Liver (tissue), 8 donors: ENCODE measurements at regions not wholly inside any gene's neighbourhood (a gene's known extent, or its start where the extent isn't known, plus 50 kb on each side); places are given as distances from the start of the nearest gene placed in this dataset.

Source experiments
- DNase-seq: peaks from one replicate; pipeline ENCODE4 v3.0.0-alpha.2; 2017; ENCODE audit warnings: low spot score
- H3K27ac ChIP-seq, 2 donors: one replicate each; pipeline ENCODE4 v1.7.0; 2013; ENCODE audit warnings: inconsistent platforms in 2 of 2, low read length in 2 of 2, control low read depth in 1 of 2, low read depth in 1 of 2, mild to moderate bottlenecking in 1 of 2
- H3K27me3 ChIP-seq, 4 donors: one replicate each; pipeline versions ENCODE4 v1.6.1 to v1.7.0; 2013; ENCODE audit warnings: low read length in 3 of 4, inconsistent platforms in 1 of 4, mild to moderate bottlenecking in 1 of 4, moderate library complexity in 1 of 4; ENCODE audit not compliant: control insufficient read depth in 4 of 4, insufficient read depth in 4 of 4
- H3K36me3 ChIP-seq, 4 donors: one replicate each; pipeline versions ENCODE4 v1.6.1 to v1.7.0; 2013; ENCODE audit warnings: low read length in 3 of 4, mild to moderate bottlenecking in 3 of 4, low read depth in 1 of 4, moderate library complexity in 1 of 4; ENCODE audit not compliant: control insufficient read depth in 4 of 4, insufficient read depth in 3 of 4
- H3K4me1 ChIP-seq, 4 donors: one replicate each; pipeline versions ENCODE4 v1.6.1 to v1.7.0; 2013; ENCODE audit warnings: low read length in 3 of 4, mild to moderate bottlenecking in 3 of 4, moderate library complexity in 1 of 4; ENCODE audit not compliant: control insufficient read depth in 4 of 4, insufficient read depth in 4 of 4
- H3K4me3 ChIP-seq, 3 donors: one replicate each; pipeline versions ENCODE4 v1.6.1 to v1.7.0; 2013; ENCODE audit warnings: low read length in 3 of 3, control low read depth in 1 of 3, low read depth in 1 of 3, mild to moderate bottlenecking in 1 of 3
- H3K9ac ChIP-seq, 2 donors: one replicate each; pipeline ENCODE4 v1.7.0; 2013; ENCODE audit warnings: low read length in 2 of 2, mild to moderate bottlenecking in 2 of 2, moderate library complexity in 2 of 2, control low read depth in 1 of 2, low read depth in 1 of 2
- H3K9me3 ChIP-seq, 4 donors: one replicate each; pipeline versions ENCODE4 v1.6.1 to v1.7.0; 2013; ENCODE audit warnings: low read length in 3 of 4; ENCODE audit not compliant: control insufficient read depth in 4 of 4
- CTCF ChIP-seq: fragments of 150-350 bp; IDR thresholded peaks from 2 replicates; pipeline ENCODE4 v1.5.1; 2017; ENCODE audit warnings: improper control_type of control experiment, low read depth, low read length; ENCODE audit not compliant: missing input control
- FOXA1 ChIP-seq: IDR thresholded peaks from 2 replicates; pipeline ENCODE4 v1.6.1; 2016; ENCODE audit warnings: antibody characterized with exemption
- FOXA2 ChIP-seq: IDR thresholded peaks from 2 replicates; pipeline ENCODE4 v1.6.1; 2016; ENCODE audit warnings: antibody characterized with exemption
- GABPA ChIP-seq, 2 donors: IDR thresholded peaks in 1 of 2; conservative IDR thresholded peaks in 1 of 2; 2 replicates each; pipeline ENCODE4 v1.6.1; 2016; ENCODE audit warnings: antibody characterized with exemption in 2 of 2, mild to moderate bottlenecking in 1 of 2, moderate library complexity in 1 of 2
- HNF4A ChIP-seq, 2 donors: conservative IDR thresholded peaks; 2 replicates each; pipeline ENCODE4 v1.6.1; 2016; ENCODE audit warnings: antibody characterized with exemption in 2 of 2, mild to moderate bottlenecking in 2 of 2
- HNF4G ChIP-seq: IDR thresholded peaks from 2 replicates; pipeline ENCODE4 v1.6.1; 2016; ENCODE audit warnings: antibody characterized with exemption
- JUND ChIP-seq, 2 donors: IDR thresholded peaks; 2 replicates each; pipeline ENCODE4 v1.6.1; 2016; ENCODE audit warnings: antibody characterized with exemption in 2 of 2
- NR2F2 ChIP-seq: IDR thresholded peaks from 2 replicates; pipeline ENCODE4 v1.6.1; 2016; ENCODE audit warnings: antibody characterized with exemption
- RAD21 ChIP-seq, 2 donors: IDR thresholded peaks; 2 replicates each; pipeline ENCODE4 v1.6.1; 2016; ENCODE audit warnings: antibody characterized with exemption in 2 of 2, mild to moderate bottlenecking in 2 of 2
- RXRA ChIP-seq, 2 donors: IDR thresholded peaks; 2 replicates each; pipeline ENCODE4 v1.6.1; 2017 to 2018; ENCODE audit warnings: antibody characterized with exemption in 2 of 2, mild to moderate bottlenecking in 1 of 2
- SP1 ChIP-seq: IDR thresholded peaks from 2 replicates; pipeline ENCODE4 v1.6.1; 2018; ENCODE audit warnings: antibody characterized with exemption, mild to moderate bottlenecking
- TAF1 ChIP-seq: conservative IDR thresholded peaks from 2 replicates; pipeline ENCODE4 v1.6.1; 2016; ENCODE audit warnings: antibody characterized with exemption, mild to moderate bottlenecking
- YY1 ChIP-seq: IDR thresholded peaks from 2 replicates; pipeline ENCODE4 v1.6.1; 2016; ENCODE audit warnings: antibody characterized with exemption, mild to moderate bottlenecking
- WGBS: extraction: QIAGEN DNeasy Blood & Tissue Kit; methylation state at CpG from one replicate; pipeline ENCODE4 v1.1.7; 2013; 5-methylcytosine and 5-hydroxymethylcytosine counted together
- TF ChIP-seq, protein P1 (sequence below): IDR thresholded peaks from 2 replicates; pipeline ENCODE4 v1.6.1; 2016; ENCODE audit warnings: antibody characterized with exemption
- TF ChIP-seq, protein P2 (sequence below): IDR thresholded peaks from 2 replicates; pipeline ENCODE4 v1.6.1; 2016; ENCODE audit warnings: antibody characterized with exemption
- TF ChIP-seq, protein P3 (sequence below): IDR thresholded peaks from 2 replicates; pipeline ENCODE4 v1.6.1; 2016; ENCODE audit warnings: antibody characterized with exemption, mild to moderate bottlenecking
- donor health status: healthy.
- donor health status: healthy.
- donor health status: healthy.
- donor health status: healthy.
- donor health status: healthy.

GRCh38 chr5:26427281-26427680 is 611.1 kb downstream of the CDH9 start:
- no peak for DNase-seq
- no peaks in the 10 kb centered on the region for H3K36me3 ChIP-seq
- no peaks in the 10 kb centered on the region for H3K4me1 ChIP-seq
- WGBS = 79% methylated on average over 2 of the region's 2 CpGs
- no peak overlapping the region for H3K4me3 ChIP-seq
- H3K27ac ChIP-seq = no peak overlapping the region
- H3K9me3 ChIP-seq = no peaks in the 10 kb centered on the region
- no peaks in the 10 kb centered on the region for H3K27me3 ChIP-seq
- no peak overlapping the region for H3K9ac ChIP-seq
- TF ChIP-seq HNF4G = no peak
- no peak for TF ChIP-seq TAF1
- TF ChIP-seq NR2F2 = no peak
- no peak for TF ChIP-seq RAD21 (IDR thresholded peaks at IDR 0.05)
- TF ChIP-seq, protein P1, sequence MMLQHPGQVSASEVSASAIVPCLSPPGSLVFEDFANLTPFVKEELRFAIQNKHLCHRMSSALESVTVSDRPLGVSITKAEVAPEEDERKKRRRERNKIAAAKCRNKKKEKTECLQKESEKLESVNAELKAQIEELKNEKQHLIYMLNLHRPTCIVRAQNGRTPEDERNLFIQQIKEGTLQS = no peak
- TF ChIP-seq SP1 = no peak
- no peak for TF ChIP-seq RXRA (IDR thresholded peaks at IDR 0.05)
- TF ChIP-seq YY1 = no peak
- no peak for TF ChIP-seq GABPA (IDR thresholded peaks at IDR 0.05 in 1 of 2, conservative IDR thresholded peaks at IDR 0.05 in 1 of 2)

DNA sequence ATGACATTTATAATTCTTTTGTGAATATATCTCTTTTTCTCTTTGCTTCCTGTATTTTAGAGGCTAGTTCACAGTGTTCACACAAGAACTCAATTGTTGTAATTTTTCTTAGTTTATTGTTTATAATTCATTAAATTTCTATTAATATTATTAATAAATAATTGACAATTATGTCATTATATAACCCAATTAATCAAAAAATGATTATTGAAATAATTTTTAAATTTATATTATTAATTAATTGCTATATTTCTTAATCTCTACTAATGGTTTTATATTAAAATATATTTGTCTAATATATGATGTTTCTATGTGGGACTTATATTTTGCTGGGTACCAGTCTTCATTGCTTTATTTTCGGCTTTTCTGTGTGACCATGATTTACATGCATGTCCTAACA is 618.4 kb downstream of the CDH9 start:
- no peaks in the 10 kb centered on the region for H3K9me3 ChIP-seq
- no peak overlapping the region for H3K9ac ChIP-seq
- H3K27me3 ChIP-seq = no peaks in the 10 kb centered on the region
- H3K4me1 ChIP-seq = no peaks in the 10 kb centered on the region
- 88% methylated on average over 1 of the region's 1 CpG for WGBS
- no peak overlapping the region for H3K27ac ChIP-seq
- TF ChIP-seq NR2F2 = no peak
- no peak for TF ChIP-seq SP1
- TF ChIP-seq RXRA (IDR thresholded peaks at IDR 0.05) = no peak
- TF ChIP-seq GABPA (IDR thresholded peaks at IDR 0.05 in 1 of 2, conservative IDR thresholded peaks at IDR 0.05 in 1 of 2) = no peak
- TF ChIP-seq CTCF = no peak
- no peak for TF ChIP-seq YY1
- TF ChIP-seq, protein P1 = no peak
- no peak for TF ChIP-seq HNF4G
- no peak for TF ChIP-seq RAD21 (IDR thresholded peaks at IDR 0.05)
- TF ChIP-seq, protein P2, sequence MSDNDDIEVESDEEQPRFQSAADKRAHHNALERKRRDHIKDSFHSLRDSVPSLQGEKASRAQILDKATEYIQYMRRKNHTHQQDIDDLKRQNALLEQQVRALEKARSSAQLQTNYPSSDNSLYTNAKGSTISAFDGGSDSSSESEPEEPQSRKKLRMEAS = no peak
- no peak for TF ChIP-seq TAF1
- TF ChIP-seq FOXA1 = no peak
- TF ChIP-seq FOXA2 = no peak
- TF ChIP-seq JUND (IDR thresholded peaks at IDR 0.05) = no peak
- TF ChIP-seq HNF4A (conservative IDR thresholded peaks at IDR 0.05) = no peak
- DNase-seq = no peak
- no peaks in the 10 kb centered on the region for H3K36me3 ChIP-seq
- H3K4me3 ChIP-seq = no peak overlapping the region

DNA sequence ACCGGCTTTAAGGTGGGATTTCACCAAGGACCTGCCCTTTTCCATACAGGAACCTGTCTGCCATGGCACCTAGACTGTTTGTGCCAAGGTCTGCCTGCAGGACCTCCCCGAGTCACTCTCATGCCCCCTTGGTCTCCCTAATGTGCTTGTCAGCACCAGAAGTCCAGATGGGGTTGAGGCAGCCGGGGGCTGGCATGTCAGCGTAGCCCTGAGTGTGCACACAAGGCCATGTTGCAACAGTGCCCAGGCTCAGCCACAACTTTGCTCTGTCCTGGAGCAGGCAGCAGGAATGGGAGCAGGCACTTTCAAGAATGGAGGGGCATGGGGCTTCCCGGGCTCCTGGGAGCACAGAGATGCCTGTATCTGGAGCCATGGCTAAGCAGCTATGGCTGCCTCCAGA is 621.5 kb downstream of the CDH9 start:
- no peak for DNase-seq

More for the DNA sequence above, 621.5 kb downstream of the CDH9 start:
- no peaks in the 10 kb centered on the region for H3K9me3 ChIP-seq
- no peaks in the 10 kb centered on the region for H3K36me3 ChIP-seq
- H3K9ac ChIP-seq = no peak overlapping the region
- H3K4me1 ChIP-seq = no peaks in the 10 kb centered on the region
- WGBS = 94% methylated on average over 5 of the region's 5 CpGs
- H3K4me3 ChIP-seq = no peak overlapping the region
- no peaks in the 10 kb centered on the region for H3K27me3 ChIP-seq
- no peak overlapping the region for H3K27ac ChIP-seq
- TF ChIP-seq, protein P3, sequence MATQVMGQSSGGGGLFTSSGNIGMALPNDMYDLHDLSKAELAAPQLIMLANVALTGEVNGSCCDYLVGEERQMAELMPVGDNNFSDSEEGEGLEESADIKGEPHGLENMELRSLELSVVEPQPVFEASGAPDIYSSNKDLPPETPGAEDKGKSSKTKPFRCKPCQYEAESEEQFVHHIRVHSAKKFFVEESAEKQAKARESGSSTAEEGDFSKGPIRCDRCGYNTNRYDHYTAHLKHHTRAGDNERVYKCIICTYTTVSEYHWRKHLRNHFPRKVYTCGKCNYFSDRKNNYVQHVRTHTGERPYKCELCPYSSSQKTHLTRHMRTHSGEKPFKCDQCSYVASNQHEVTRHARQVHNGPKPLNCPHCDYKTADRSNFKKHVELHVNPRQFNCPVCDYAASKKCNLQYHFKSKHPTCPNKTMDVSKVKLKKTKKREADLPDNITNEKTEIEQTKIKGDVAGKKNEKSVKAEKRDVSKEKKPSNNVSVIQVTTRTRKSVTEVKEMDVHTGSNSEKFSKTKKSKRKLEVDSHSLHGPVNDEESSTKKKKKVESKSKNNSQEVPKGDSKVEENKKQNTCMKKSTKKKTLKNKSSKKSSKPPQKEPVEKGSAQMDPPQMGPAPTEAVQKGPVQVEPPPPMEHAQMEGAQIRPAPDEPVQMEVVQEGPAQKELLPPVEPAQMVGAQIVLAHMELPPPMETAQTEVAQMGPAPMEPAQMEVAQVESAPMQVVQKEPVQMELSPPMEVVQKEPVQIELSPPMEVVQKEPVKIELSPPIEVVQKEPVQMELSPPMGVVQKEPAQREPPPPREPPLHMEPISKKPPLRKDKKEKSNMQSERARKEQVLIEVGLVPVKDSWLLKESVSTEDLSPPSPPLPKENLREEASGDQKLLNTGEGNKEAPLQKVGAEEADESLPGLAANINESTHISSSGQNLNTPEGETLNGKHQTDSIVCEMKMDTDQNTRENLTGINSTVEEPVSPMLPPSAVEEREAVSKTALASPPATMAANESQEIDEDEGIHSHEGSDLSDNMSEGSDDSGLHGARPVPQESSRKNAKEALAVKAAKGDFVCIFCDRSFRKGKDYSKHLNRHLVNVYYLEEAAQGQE = no peak
- TF ChIP-seq RAD21 (IDR thresholded peaks at IDR 0.05) = no peak
- TF ChIP-seq SP1 = no peak
- no peak for TF ChIP-seq YY1
- TF ChIP-seq FOXA2 = no peak
